WERI-Rb-1 (cell line): ENCODE measurements at regions not wholly inside any gene's neighbourhood (a gene's known extent, or its start where the extent isn't known, plus 50 kb on each side); places are given as distances from the start of the nearest gene placed in this dataset.

Experiments
- DNase-seq: peaks from one replicate; pipeline ENCODE4 v3.0.0-alpha.2; 2020
- H3K27ac ChIP-seq: fragments of 250-450 bp; sonication (Bioruptor Pico); 2 replicates; pipeline ENCODE4 v1.5.1; 2020; ENCODE audit warnings: mild to moderate bottlenecking, moderate library complexity
- H3K27me3 ChIP-seq: fragments of 250-450 bp; sonication (Bioruptor Pico); 2 replicates; pipeline ENCODE4 v1.5.1; 2021; ENCODE audit warnings: mild to moderate bottlenecking, low read depth, moderate library complexity; ENCODE audit not compliant: insufficient read depth, severe bottlenecking
- H3K36me3 ChIP-seq: fragments of 250-450 bp; sonication (Bioruptor Pico); 2 replicates; pipeline ENCODE4 v1.5.1; 2020; ENCODE audit warnings: mild to moderate bottlenecking, moderate library complexity
- H3K4me3 ChIP-seq: 2 replicates; pipeline ENCODE4 v1.5.1; 2011; ENCODE audit warnings: low read depth, mild to moderate bottlenecking, control low read depth, low read length
- H3K9me3 ChIP-seq: fragments of 250-450 bp; sonication (Bioruptor Pico); 2 replicates; pipeline ENCODE4 v1.5.1; 2021; ENCODE audit warnings: mild to moderate bottlenecking, moderate library complexity; ENCODE audit not compliant: severe bottlenecking
- CTCF ChIP-seq: IDR thresholded peaks from 2 replicates; pipeline ENCODE4 v1.5.1; 2011; ENCODE audit warnings: low read depth, mild to moderate bottlenecking, control low read depth, inconsistent platforms, low read length

DNA sequence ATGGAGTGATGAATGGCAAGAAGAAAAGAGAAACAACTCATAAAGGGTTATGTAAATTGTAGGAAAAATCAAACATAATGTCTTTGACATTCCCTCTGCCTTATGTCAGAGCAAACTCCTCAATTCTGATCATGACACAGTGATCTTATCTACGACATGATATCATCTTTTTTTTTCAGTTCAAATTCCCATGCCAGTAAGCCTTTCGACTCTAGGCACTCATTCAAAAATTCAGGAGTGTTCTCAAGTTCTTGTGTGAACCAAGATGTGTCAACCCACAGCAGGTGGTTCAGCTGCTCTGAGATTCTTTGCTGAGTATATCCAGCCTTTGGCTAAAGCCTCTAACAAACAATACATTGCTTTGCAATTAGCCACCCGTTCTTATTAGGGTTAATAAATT lies 97.1 kb upstream of the ESRRG start:
- TF ChIP-seq CTCF: no peak
- no peak overlapping the region for H3K27ac ChIP-seq
- no peaks in the 10 kb centered on the region for H3K9me3 ChIP-seq
- H3K36me3 ChIP-seq: no peaks in the 10 kb centered on the region
- H3K4me3 ChIP-seq: no peak overlapping the region
- H3K27me3 ChIP-seq: no peaks in the 10 kb centered on the region
- DNase-seq: no peak

- DNase-seq: no peak
- TF ChIP-seq CTCF: no peak
- H3K27ac ChIP-seq: no peak overlapping the region
- no peaks in the 10 kb centered on the region for H3K36me3 ChIP-seq
- H3K4me3 ChIP-seq: no peak overlapping the region
- H3K27me3 ChIP-seq: no peaks in the 10 kb centered on the region
- no peaks in the 10 kb centered on the region for H3K9me3 ChIP-seq
Measured at GRCh38 chr1:216818284-216818683, 95.1 kb upstream of the ESRRG start.

- Histone ChIP-seq H3K27me3 (no peaks in the 10 kb centered on the region), H3K4me3 (no peak overlapping the region), H3K27ac (no peak overlapping the region), H3K9me3 (no peaks in the 10 kb centered on the region), H3K36me3 (no peaks in the 10 kb centered on the region)
- TF ChIP-seq CTCF: no peak
- no peak for DNase-seq
Measured at GRCh38 chr1:216815260-216816131, 92.3 kb upstream of the ESRRG start.

- no peak for TF ChIP-seq CTCF
- H3K27me3 ChIP-seq: no peaks in the 10 kb centered on the region
- H3K27ac ChIP-seq: no peak overlapping the region
- no peak overlapping the region for H3K4me3 ChIP-seq
- H3K9me3 ChIP-seq: no peaks in the 10 kb centered on the region
- H3K36me3 ChIP-seq: no peaks in the 10 kb centered on the region
- DNase-seq: no peak
Measured at GRCh38 chr1:216814576-216815259, 91.5 kb upstream of the ESRRG start.

- no peak overlapping the region for H3K4me3 ChIP-seq
- no peak for TF ChIP-seq CTCF
Measured at GRCh38 chr1:216812966-216813365, 89.7 kb upstream of the ESRRG start.

More at GRCh38 chr1:216812966-216813365, 89.7 kb upstream of the ESRRG start:
- no peaks in the 10 kb centered on the region for H3K36me3 ChIP-seq
- H3K27me3 ChIP-seq: no peaks in the 10 kb centered on the region
- H3K9me3 ChIP-seq: no peaks in the 10 kb centered on the region
- H3K27ac ChIP-seq: no peak overlapping the region
- no peak for DNase-seq
